Osteocyte (in vitro differentiated cells): ENCODE measurements at regions not wholly inside any gene's neighbourhood (a gene's known extent, or its start where the extent isn't known, plus 50 kb on each side); places are given as distances from the start of the nearest gene placed in this dataset.
A peak's percentile ranks its signal among the peaks of the same experiment; 100 is the strongest.

Experiments
- DNase-seq: peaks from one replicate; pipeline ENCODE4 v3.0.0; 2021; ENCODE audit warnings: mixed read lengths; ENCODE audit not compliant: unreplicated experiment; ENCODE audit errors: extremely low spot score
- H3K27ac Mint-ChIP-seq: one replicate; pipeline ENCODE4 v1.8.0; 2021; ENCODE audit warnings: mild to moderate bottlenecking, mixed read lengths; ENCODE audit not compliant: unreplicated experiment
- H3K27me3 Mint-ChIP-seq: one replicate; pipeline ENCODE4 v1.8.0; 2021; ENCODE audit warnings: mixed read lengths; ENCODE audit not compliant: unreplicated experiment
- H3K36me3 Mint-ChIP-seq: one replicate; pipeline ENCODE4 v1.8.0; 2021; ENCODE audit warnings: mixed read lengths; ENCODE audit not compliant: unreplicated experiment
- H3K4me1 Mint-ChIP-seq: one replicate; pipeline ENCODE4 v1.8.0; 2021; ENCODE audit warnings: mixed read lengths; ENCODE audit not compliant: unreplicated experiment
- H3K4me3 Mint-ChIP-seq: one replicate; pipeline ENCODE4 v1.8.0; 2021; ENCODE audit warnings: mild to moderate bottlenecking, moderate library complexity, mixed read lengths; ENCODE audit not compliant: unreplicated experiment
- H3K9me3 Mint-ChIP-seq: one replicate; pipeline ENCODE4 v1.8.0; 2021; ENCODE audit warnings: mixed read lengths; ENCODE audit not compliant: unreplicated experiment
- TF ChIP-seq, protein P1 (sequence below): fragments of 200-600 bp; sonication (generic); IDR thresholded peaks from 2 replicates; pipeline ENCODE4 v1.5.0; 2021; ENCODE audit warnings: antibody characterized with exemption, mild to moderate bottlenecking, moderate library complexity

DNA sequence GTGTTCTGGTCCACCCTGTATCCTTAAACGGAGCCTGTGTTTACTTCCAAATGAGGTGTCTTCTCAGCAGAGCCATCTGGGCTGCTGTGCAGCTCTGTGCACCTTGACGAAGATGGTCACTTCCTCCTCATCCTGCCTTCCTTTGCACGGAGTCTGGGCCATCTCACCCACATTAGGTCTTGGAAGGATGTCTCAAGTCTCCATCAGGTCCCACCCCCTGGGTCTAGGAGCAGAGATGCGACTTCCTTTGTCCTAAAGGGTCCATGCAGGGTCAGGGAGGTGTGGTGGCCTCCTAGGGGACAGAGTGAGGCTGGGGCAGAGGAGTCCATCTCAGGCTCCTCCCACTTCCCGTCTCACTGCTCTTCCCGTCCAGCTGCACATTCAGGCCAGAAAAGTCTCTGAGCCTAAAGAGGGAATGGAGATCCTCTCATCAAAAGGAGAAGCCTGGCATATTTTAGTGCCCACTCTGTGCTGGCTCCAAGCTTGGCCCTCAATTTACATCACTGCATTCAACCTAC, 209.2 kb downstream of the MATN1 start:
- Mint-ChIP-seq H3K4me3 (no peak overlapping the region), H3K27me3 (no peaks in the 10 kb centered on the region), H3K9me3 (no peaks in the 10 kb centered on the region), H3K36me3 (no peaks in the 10 kb centered on the region), H3K4me1 (no peaks in the 10 kb centered on the region), H3K27ac (no peak overlapping the region)
- TF ChIP-seq, protein P1, sequence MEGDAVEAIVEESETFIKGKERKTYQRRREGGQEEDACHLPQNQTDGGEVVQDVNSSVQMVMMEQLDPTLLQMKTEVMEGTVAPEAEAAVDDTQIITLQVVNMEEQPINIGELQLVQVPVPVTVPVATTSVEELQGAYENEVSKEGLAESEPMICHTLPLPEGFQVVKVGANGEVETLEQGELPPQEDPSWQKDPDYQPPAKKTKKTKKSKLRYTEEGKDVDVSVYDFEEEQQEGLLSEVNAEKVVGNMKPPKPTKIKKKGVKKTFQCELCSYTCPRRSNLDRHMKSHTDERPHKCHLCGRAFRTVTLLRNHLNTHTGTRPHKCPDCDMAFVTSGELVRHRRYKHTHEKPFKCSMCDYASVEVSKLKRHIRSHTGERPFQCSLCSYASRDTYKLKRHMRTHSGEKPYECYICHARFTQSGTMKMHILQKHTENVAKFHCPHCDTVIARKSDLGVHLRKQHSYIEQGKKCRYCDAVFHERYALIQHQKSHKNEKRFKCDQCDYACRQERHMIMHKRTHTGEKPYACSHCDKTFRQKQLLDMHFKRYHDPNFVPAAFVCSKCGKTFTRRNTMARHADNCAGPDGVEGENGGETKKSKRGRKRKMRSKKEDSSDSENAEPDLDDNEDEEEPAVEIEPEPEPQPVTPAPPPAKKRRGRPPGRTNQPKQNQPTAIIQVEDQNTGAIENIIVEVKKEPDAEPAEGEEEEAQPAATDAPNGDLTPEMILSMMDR, result no peak
- peak; percentile 57 for DNase-seq

GRCh38 chr1:30513396-30514136, 209.8 kb downstream of the MATN1 start:
- Mint-ChIP-seq H3K9me3 (no peaks in the 10 kb centered on the region), H3K4me1 (no peaks in the 10 kb centered on the region), H3K27me3 (no peaks in the 10 kb centered on the region), H3K36me3 (no peaks in the 10 kb centered on the region), H3K4me3 (no peak overlapping the region), H3K27ac (no peak overlapping the region)
- TF ChIP-seq, protein P1, result no peak
- peak; percentile 68 for DNase-seq

GRCh38 chr1:30512914-30513265, 210.5 kb downstream of the MATN1 start:
- Mint-ChIP-seq H3K27ac (no peak overlapping the region), H3K9me3 (no peaks in the 10 kb centered on the region), H3K4me1 (no peaks in the 10 kb centered on the region), H3K27me3 (no peaks in the 10 kb centered on the region), H3K36me3 (no peaks in the 10 kb centered on the region), H3K4me3 (no peak overlapping the region)
- TF ChIP-seq, protein P1, result no peak
- DNase-seq, result peak; percentile 56

- H3K36me3 Mint-ChIP-seq, result no peaks in the 10 kb centered on the region
Measured at GRCh38 chr1:30511991-30512913, 211.1 kb downstream of the MATN1 start.

More at GRCh38 chr1:30511991-30512913, 211.1 kb downstream of the MATN1 start:
- TF ChIP-seq, protein P1, result no peak
- H3K27me3 Mint-ChIP-seq, result no peaks in the 10 kb centered on the region
- DNase-seq, result peak; percentile 77
- no peak overlapping the region for H3K4me3 Mint-ChIP-seq
- H3K4me1 Mint-ChIP-seq, result no peaks in the 10 kb centered on the region
- H3K27ac Mint-ChIP-seq, result no peak overlapping the region
- no peaks in the 10 kb centered on the region for H3K9me3 Mint-ChIP-seq
